Motor neuron (in vitro differentiated cells): ENCODE measurements at regions not wholly inside any gene's neighbourhood (a gene's known extent, or its start where the extent isn't known, plus 50 kb on each side); places are given as distances from the start of the nearest gene placed in this dataset.
A peak's percentile ranks its signal among the peaks of the same experiment; 100 is the strongest.
"Not testable (repeated sequence)": the region's sequence is repeated elsewhere in the genome, so short reads cannot be mapped to it uniquely, and the experiment has no call there.

Source experiments
- ATAC-seq, 8 experiments: fragments of 200-7000 bp; cut with Tn5 transposase; replicated peaks in 6 of 8; 2 replicates each; pipeline ENCODE4 v1.8.0; 2021; ENCODE audit warnings: mild to moderate bottlenecking in 8 of 8, moderate library complexity in 8 of 8
- H3K27ac ChIP-seq, 2 donors: fragments of 250-450 bp; sonication (Bioruptor Pico); 2 replicates each; pipeline ENCODE4 v1.9.0; 2021; ENCODE audit warnings: antibody characterized with exemption in 2 of 2, mild to moderate bottlenecking in 2 of 2, moderate library complexity in 1 of 2
- H3K4me1 ChIP-seq, 2 donors: fragments of 250-450 bp; sonication (Bioruptor Pico); replicated peaks in 1 of 2; 2 replicates each; pipeline ENCODE4 v1.6.1; 2021; ENCODE audit warnings: antibody characterized with exemption in 2 of 2, mild to moderate bottlenecking in 2 of 2, moderate library complexity in 1 of 2
- H3K4me3 ChIP-seq, 5 donors: fragments of 250-450 bp; sonication (Bioruptor Pico); 2 replicates each; pipeline ENCODE4 v1.9.0; 2021; ENCODE audit warnings: antibody characterized with exemption in 5 of 5, mild to moderate bottlenecking in 5 of 5, moderate library complexity in 4 of 5
- WGBS, 10 experiments: fragments of 450-650 bp; shearing (Covaris generic); methylation state at CpG; one replicate each; pipeline ENCODE4 v1.0.0; 2022; 5-methylcytosine and 5-hydroxymethylcytosine counted together
- in situ Hi-C, 9 experiments: fragments of 400-800 bp; cut with MboI; loops; one replicate each; pipeline ENCODE4 v1.15.0; 2021; ENCODE audit warnings: low sequenced_read_pairs in 9 of 9, low pct_unique_long_range_greater_than_20kb in 2 of 9; ENCODE audit not compliant: unreplicated experiment in 9 of 9

GRCh38 chr21:38088916-38089762 is 167.7 kb upstream of the KCNJ15 start:
- ATAC-seq: no peak

DNA sequence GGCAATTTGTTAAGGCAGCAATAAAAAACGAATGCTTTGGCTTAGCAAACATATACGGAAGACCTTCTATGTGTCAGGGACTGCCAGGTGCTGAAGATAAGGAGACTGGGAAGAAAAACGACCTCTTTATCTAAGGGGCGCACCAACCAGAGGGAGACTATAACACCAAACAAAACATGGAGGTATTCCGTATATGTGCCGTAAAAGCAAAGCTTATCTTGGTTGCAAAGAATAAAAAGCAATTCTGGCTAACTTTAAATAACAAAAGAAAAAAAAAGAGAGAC is 167.1 kb upstream of the KCNJ15 start:
- ATAC-seq: no peak
- WGBS, 10 experiments: 40 to 85% (median 70%) methylated on average over 4 to 6 of the region's 6 CpGs
- in situ Hi-C loops: no loop called here
- Histone ChIP-seq H3K27ac (no peak overlapping the region), H3K4me3 (no peak overlapping the region), H3K4me1 (peaks cover 2 to 5% of the 10 kb centered on the region in 2 donors)

More at GRCh38 chr21:38088916-38089762, 167.7 kb upstream of the KCNJ15 start:
- Histone ChIP-seq H3K27ac (no peak overlapping the region), H3K4me3 (no peak overlapping the region), H3K4me1 (peaks cover 2 to 5% of the 10 kb centered on the region in 2 donors)
- 49 to 100% (median 92%) methylated on average over 1 to 12 of the region's 13 CpGs for WGBS, 10 experiments
- in situ Hi-C loops: no loop called here

GRCh38 chr21:38091061-38091460 is 165.7 kb upstream of the KCNJ15 start:
- H3K4me1 ChIP-seq, ATAC-seq, in situ Hi-C loops, H3K4me3 ChIP-seq, H3K27ac ChIP-seq: not testable (repeated sequence)
- no CpG with 5 or more reads among the region's 2 CpGs for WGBS, 10 experiments

GRCh38 chr21:38092051-38092450 is 164.7 kb upstream of the KCNJ15 start:
- Histone ChIP-seq H3K4me1 (peaks cover 2 to 5% of the 10 kb centered on the region in 2 donors), H3K4me3 (no peak overlapping the region), H3K27ac (no peak overlapping the region)
- in situ Hi-C loops: no loop called here
- ATAC-seq: peak in 1 of 8 experiments; percentile 43
- whole genome bisulfite sequencing, 10 experiments: 29 to 55% (median 43%) methylated on average over 2 to 6 of the region's 6 CpGs; no CpG with 5 or more reads in 2 of the 10 experiments

- in situ Hi-C loops: no loop called here
- ATAC-seq: peak in 2 of 8 experiments; percentile 81 to 84
- no peak overlapping the region for H3K27ac ChIP-seq
- 27 to 100% (median 80%) methylated on average over 1 to 5 of the region's 5 CpGs for WGBS, 10 experiments
- no peak overlapping the region for H3K4me3 ChIP-seq
- peaks cover 2 to 5% of the 10 kb centered on the region in 2 donors for H3K4me1 ChIP-seq
Measured at GRCh38 chr21:38095220-38095619, 161.6 kb upstream of the KCNJ15 start.

DNA sequence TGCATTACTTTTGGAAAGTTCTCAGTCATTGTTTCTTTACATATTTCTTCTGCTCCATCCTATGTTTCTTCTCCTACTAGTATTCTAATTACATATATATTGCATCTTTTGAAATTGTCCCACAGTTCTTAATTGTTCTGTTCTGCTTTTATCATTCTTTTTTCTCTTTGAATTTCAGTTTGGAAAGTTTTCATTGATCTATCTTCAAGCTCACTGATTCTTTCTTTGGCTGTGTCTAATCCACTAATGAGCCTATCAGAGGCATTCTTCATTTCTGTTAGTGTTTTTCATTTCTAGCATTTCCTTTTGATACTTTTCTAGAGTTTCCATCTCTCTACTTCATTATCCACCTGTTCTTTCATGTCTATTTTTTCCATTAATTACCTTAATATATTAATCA is 159.0 kb upstream of the KCNJ15 start:
- in situ Hi-C loops: no loop called here
- no peak for ATAC-seq
- no peaks in the 10 kb centered on the region for H3K4me1 ChIP-seq
- H3K4me3 ChIP-seq: no peak overlapping the region
- no peak overlapping the region for H3K27ac ChIP-seq

DNA sequence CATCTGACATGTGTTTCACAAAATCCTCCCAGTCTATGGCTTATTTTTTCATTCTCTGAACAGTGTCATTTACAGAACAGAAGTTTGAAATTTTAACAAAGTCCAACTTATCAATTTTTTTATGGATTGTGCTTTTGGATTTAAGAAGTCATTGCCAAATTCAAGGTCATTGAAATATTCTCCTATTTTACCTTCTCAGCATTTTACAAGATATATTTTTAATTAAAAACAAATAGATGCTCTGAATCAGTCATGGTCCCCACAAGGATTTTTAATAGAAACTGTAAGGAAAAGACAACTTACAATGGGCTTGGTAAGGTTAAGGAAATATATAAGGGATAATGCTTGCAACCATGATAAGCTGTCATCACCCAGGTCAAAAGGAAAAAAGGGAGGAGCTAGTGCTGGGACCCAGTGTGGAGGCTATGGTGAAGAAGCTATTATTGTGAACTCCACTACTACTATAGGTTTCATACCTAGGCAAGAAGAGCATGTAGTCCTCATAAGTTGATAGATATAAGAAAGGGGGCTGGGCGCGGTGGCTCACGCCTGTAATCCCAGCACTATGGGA is 144.5 kb upstream of the KCNJ15 start:
- Histone ChIP-seq H3K4me1 (no peaks in the 10 kb centered on the region), H3K27ac (no peak overlapping the region), H3K4me3 (no peak overlapping the region)
- ATAC-seq: no peak
- in situ Hi-C loops: no loop called here
- 60 to 100% (median 100%) methylated on average over 1 to 3 of the region's 3 CpGs; no CpG with 5 or more reads in 5 of the 10 experiments for WGBS, 10 experiments

GRCh38 chr21:38114717-38115333 is 142.0 kb upstream of the KCNJ15 start:
- no peak for ATAC-seq
- in situ Hi-C loops: no loop called here
- H3K4me1 ChIP-seq: no peaks in the 10 kb centered on the region
- no peak overlapping the region for H3K4me3 ChIP-seq
- WGBS, 10 experiments: 20 to 100% (median 90%) methylated on average over 1 to 2 of the region's 2 CpGs; no CpG with 5 or more reads in 5 of the 10 experiments
- no peak overlapping the region for H3K27ac ChIP-seq

GRCh38 chr21:38115870-38116269 is 140.9 kb upstream of the KCNJ15 start:
- in situ Hi-C loops: no loop called here
- Histone ChIP-seq H3K4me3 (no peak overlapping the region), H3K27ac (no peak overlapping the region), H3K4me1 (no peaks in the 10 kb centered on the region)
- 0 to 100% (median 85%) methylated on average over 1 to 3 of the region's 3 CpGs for WGBS, 10 experiments
- ATAC-seq: no peak

DNA sequence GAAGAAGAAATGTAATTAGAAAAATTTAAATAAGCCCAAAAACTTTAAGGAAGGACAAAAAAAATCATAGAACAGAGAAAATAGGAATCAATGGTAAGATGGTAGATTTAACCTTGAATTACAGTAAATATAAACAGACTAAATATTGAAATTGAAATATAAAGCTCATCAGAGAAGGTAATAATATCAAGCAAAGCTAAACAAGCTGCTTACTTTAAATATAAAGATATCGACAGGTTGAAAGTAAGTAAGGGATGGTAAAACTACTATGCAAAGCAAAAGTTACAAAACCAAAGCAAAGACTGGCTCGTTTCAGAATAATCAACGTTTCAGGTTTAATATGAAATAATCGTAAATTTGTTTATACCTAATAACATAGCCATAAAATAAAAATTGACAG is 137.0 kb upstream of the KCNJ15 start:
- ATAC-seq: no peak
- no peak overlapping the region for H3K4me3 ChIP-seq
- 43 to 91% (median 77%) methylated on average over 3 to 4 of the region's 4 CpGs; no CpG with 5 or more reads in 1 of the 10 experiments for WGBS, 10 experiments
- H3K4me1 ChIP-seq: no peaks in the 10 kb centered on the region
- no peak overlapping the region for H3K27ac ChIP-seq
- in situ Hi-C loops: no loop called here

DNA sequence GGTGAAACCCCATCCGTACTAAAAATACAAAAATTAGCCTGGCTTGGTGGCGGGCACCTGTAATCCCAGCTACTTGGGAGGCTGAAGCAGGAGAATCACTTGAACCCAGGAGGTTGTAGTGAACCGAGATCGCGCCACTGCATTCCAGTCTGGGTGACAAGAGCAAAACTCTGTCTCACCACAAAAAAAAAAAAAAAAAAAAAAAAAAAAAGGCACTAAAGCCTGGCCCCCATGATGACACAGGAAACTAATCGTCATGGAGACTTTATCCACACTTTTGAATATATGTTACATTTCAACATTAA is 136.2 kb upstream of the KCNJ15 start:
- in situ Hi-C loops, H3K4me1 ChIP-seq, H3K27ac ChIP-seq, ATAC-seq, H3K4me3 ChIP-seq: not testable (repeated sequence)
- WGBS, 10 experiments: 40 to 100% (median 87%) methylated on average over 1 to 6 of the region's 6 CpGs; no CpG with 5 or more reads in 4 of the 10 experiments

GRCh38 chr21:38120984-38121855 is 135.6 kb upstream of the KCNJ15 start:
- 74 to 100% (median 88%) methylated on average over 1 to 23 of the region's 32 CpGs; no CpG with 5 or more reads in 1 of the 10 experiments for WGBS, 10 experiments
- Histone ChIP-seq H3K4me1 (no peaks in the 10 kb centered on the region), H3K27ac (no peak overlapping the region), H3K4me3 (no peak overlapping the region)
- no peak for ATAC-seq
- in situ Hi-C loops: no loop called here
